Keratinocyte (primary cell): ENCODE measurements at regions not wholly inside any gene's neighbourhood (a gene's known extent, or its start where the extent isn't known, plus 50 kb on each side); places are given as distances from the start of the nearest gene placed in this dataset.

ENCODE experiments used
- CTCF ChIP-seq, 3 experiments: IDR thresholded peaks in 1 of 3; conservative IDR thresholded peaks in 1 of 3; optimal IDR thresholded peaks in 1 of 3; 2 replicates in 2 of 3; 3 replicates in 1 of 3; pipeline versions ENCODE3 to v1.5.1; 2011; ENCODE audit warnings: low read length in 3 of 3, mild to moderate bottlenecking in 3 of 3, moderate library complexity in 2 of 3, control low read depth in 1 of 3, inconsistent platforms in 1 of 3; ENCODE audit not compliant: insufficient read depth in 2 of 3; ENCODE audit errors: extremely low read depth in 1 of 3
- EZH2 ChIP-seq: IDR thresholded peaks from one replicate; pipeline ENCODE4 v1.6.1; 2012; ENCODE audit warnings: inconsistent platforms, mild to moderate bottlenecking, low read length, moderate library complexity

DNA sequence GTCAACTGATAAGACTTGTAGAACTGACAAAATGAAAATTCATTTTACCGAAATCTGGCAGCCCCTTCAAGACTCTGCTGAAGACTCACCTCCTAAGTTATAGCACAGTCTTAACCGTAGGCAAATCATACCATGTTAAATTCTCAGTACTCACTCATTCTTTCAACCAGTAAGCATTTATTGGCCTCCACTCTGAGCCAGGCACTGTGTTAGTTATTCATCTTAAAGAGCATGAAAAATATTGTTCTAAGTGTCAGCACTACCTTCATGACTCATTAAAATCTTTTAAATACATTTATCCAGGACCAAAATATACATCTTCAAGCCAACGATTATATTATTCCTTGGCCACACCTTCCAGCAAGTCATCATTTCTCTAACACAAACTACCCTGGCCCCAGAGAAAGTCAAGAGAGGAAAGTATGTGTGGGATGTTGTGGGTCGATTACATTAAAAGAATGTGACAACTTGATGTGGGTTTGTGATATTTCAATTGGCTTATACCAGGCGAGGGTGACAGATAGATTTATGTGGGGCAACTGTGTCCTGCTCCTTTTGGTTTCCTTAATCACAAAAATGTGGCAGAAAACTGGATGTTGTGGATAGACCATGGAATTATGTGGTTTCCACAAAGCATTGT, 55.0 kb downstream of the TMEM30B start:
- no peak for TF ChIP-seq EZH2
- no peak for TF ChIP-seq CTCF (optimal IDR thresholded peaks at IDR 0.05 in 1 of 3, IDR thresholded peaks at IDR 0.05 in 1 of 3, conservative IDR thresholded peaks at IDR 0.05 in 1 of 3; ENCODE audit: extremely low read depth in 1 of 3, insufficient read depth in 2 of 3, low read length in 3 of 3)
